ENCODE measurements at regions not wholly inside any gene's neighbourhood (a gene's known extent, or its start where the extent isn't known, plus 50 kb on each side); places are given as distances from the start of the nearest gene placed in this dataset.

DNA sequence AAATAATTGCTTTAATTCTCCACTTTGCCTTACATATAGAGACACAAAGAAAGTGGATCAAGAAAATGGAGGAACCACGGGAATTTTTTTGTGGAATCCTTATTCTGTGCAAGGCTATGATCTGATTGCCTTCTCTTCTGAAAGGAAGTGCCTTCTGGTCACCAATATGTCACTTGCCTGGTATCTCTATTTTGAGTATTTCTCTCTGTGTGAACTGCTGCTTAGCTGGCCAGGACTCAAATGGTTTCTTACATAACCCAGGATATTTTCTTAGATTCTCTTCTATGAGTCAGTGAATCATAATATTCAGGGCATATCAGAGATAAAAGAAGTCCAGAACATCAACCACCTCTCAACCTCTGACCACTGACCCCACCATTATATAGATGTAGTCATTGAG, 156.1 kb downstream of the DIO2 start:
- TF ChIP-seq EZH2 (IDR thresholded peaks at IDR 0.05; ENCODE audit: borderline replicate concordance, insufficient read depth, low read length, poor library complexity, severe bottlenecking) (no peak), EP300 (conservative IDR thresholded peaks at IDR 0.05; ENCODE audit: poor library complexity, severe bottlenecking) (no peak)
- TF ChIP-seq, protein P1, sequence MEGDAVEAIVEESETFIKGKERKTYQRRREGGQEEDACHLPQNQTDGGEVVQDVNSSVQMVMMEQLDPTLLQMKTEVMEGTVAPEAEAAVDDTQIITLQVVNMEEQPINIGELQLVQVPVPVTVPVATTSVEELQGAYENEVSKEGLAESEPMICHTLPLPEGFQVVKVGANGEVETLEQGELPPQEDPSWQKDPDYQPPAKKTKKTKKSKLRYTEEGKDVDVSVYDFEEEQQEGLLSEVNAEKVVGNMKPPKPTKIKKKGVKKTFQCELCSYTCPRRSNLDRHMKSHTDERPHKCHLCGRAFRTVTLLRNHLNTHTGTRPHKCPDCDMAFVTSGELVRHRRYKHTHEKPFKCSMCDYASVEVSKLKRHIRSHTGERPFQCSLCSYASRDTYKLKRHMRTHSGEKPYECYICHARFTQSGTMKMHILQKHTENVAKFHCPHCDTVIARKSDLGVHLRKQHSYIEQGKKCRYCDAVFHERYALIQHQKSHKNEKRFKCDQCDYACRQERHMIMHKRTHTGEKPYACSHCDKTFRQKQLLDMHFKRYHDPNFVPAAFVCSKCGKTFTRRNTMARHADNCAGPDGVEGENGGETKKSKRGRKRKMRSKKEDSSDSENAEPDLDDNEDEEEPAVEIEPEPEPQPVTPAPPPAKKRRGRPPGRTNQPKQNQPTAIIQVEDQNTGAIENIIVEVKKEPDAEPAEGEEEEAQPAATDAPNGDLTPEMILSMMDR (IDR thresholded peaks at IDR 0.05; ENCODE audit: poor library complexity, severe bottlenecking) = no peak
- TF ChIP-seq, protein P2, sequence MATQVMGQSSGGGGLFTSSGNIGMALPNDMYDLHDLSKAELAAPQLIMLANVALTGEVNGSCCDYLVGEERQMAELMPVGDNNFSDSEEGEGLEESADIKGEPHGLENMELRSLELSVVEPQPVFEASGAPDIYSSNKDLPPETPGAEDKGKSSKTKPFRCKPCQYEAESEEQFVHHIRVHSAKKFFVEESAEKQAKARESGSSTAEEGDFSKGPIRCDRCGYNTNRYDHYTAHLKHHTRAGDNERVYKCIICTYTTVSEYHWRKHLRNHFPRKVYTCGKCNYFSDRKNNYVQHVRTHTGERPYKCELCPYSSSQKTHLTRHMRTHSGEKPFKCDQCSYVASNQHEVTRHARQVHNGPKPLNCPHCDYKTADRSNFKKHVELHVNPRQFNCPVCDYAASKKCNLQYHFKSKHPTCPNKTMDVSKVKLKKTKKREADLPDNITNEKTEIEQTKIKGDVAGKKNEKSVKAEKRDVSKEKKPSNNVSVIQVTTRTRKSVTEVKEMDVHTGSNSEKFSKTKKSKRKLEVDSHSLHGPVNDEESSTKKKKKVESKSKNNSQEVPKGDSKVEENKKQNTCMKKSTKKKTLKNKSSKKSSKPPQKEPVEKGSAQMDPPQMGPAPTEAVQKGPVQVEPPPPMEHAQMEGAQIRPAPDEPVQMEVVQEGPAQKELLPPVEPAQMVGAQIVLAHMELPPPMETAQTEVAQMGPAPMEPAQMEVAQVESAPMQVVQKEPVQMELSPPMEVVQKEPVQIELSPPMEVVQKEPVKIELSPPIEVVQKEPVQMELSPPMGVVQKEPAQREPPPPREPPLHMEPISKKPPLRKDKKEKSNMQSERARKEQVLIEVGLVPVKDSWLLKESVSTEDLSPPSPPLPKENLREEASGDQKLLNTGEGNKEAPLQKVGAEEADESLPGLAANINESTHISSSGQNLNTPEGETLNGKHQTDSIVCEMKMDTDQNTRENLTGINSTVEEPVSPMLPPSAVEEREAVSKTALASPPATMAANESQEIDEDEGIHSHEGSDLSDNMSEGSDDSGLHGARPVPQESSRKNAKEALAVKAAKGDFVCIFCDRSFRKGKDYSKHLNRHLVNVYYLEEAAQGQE (IDR thresholded peaks at IDR 0.05; ENCODE audit: borderline replicate concordance) = no peak

All from neural cell (in vitro differentiated cells).